ENCODE measurements at regions not wholly inside any gene's neighbourhood (a gene's known extent, or its start where the extent isn't known, plus 50 kb on each side); places are given as distances from the start of the nearest gene placed in this dataset.

GRCh38 chr2:35292199-35292598 lies 1063.4 kb upstream of the CRIM1 start:
- TF ChIP-seq CTCF (IDR thresholded peaks at IDR 0.05; ENCODE audit: low read depth, low read length, missing control alignments) = no peak
- in situ Hi-C loops (cut with HindIII; ENCODE audit: low pct_ligation_motif_present, low sequenced_read_pairs) = no loop called here
- Histone ChIP-seq H3K36me3 (replicated peaks) (no peaks in the 10 kb centered on the region), H3K27me3 (replicated peaks) (no peaks in the 10 kb centered on the region), H3K27ac (no peak overlapping the region), H3K4me3 (ENCODE audit: low read depth, low read length) (no peak overlapping the region)
- DNase-seq = no peak

GRCh38 chr2:35281702-35282101 lies 1073.9 kb upstream of the CRIM1 start:
- no peaks in the 10 kb centered on the region for H3K27me3 ChIP-seq (replicated peaks)
- no peak for DNase-seq
- no peak overlapping the region for H3K4me3 ChIP-seq (ENCODE audit: low read depth, low read length)
- no peak overlapping the region for H3K27ac ChIP-seq
- H3K36me3 ChIP-seq (replicated peaks) = no peaks in the 10 kb centered on the region
- in situ Hi-C loops (cut with HindIII; ENCODE audit: low pct_ligation_motif_present, low sequenced_read_pairs) = no loop called here
- TF ChIP-seq CTCF (IDR thresholded peaks at IDR 0.05; ENCODE audit: low read depth, low read length, missing control alignments) = no peak

GRCh38 chr2:35255826-35256225 lies 1099.8 kb upstream of the CRIM1 start:
- Histone ChIP-seq H3K4me3 (ENCODE audit: low read depth, low read length) (no peak overlapping the region), H3K27ac (no peak overlapping the region), H3K27me3 (replicated peaks) (no peaks in the 10 kb centered on the region), H3K36me3 (replicated peaks) (no peaks in the 10 kb centered on the region)
- in situ Hi-C loops (cut with HindIII; ENCODE audit: low pct_ligation_motif_present, low sequenced_read_pairs) = no loop called here
- no peak for DNase-seq
- TF ChIP-seq CTCF (IDR thresholded peaks at IDR 0.05; ENCODE audit: low read depth, low read length, missing control alignments) = no peak

GRCh38 chr2:35251156-35251555 lies 1104.4 kb upstream of the CRIM1 start:
- in situ Hi-C loops (cut with HindIII; ENCODE audit: low pct_ligation_motif_present, low sequenced_read_pairs) = no loop called here
- Histone ChIP-seq H3K36me3 (replicated peaks) (no peaks in the 10 kb centered on the region), H3K27ac (no peak overlapping the region), H3K4me3 (ENCODE audit: low read depth, low read length) (no peak overlapping the region), H3K27me3 (replicated peaks) (no peaks in the 10 kb centered on the region)
- no peak for DNase-seq
- no peak for TF ChIP-seq CTCF (IDR thresholded peaks at IDR 0.05; ENCODE audit: low read depth, low read length, missing control alignments)

GRCh38 chr2:35246702-35247101 lies 1108.9 kb upstream of the CRIM1 start:
- TF ChIP-seq CTCF (IDR thresholded peaks at IDR 0.05; ENCODE audit: low read depth, low read length, missing control alignments) = no peak
- H3K27ac ChIP-seq = no peak overlapping the region
- no peaks in the 10 kb centered on the region for H3K36me3 ChIP-seq (replicated peaks)
- DNase-seq = no peak
- no peak overlapping the region for H3K4me3 ChIP-seq (ENCODE audit: low read depth, low read length)
- in situ Hi-C loops (cut with HindIII; ENCODE audit: low pct_ligation_motif_present, low sequenced_read_pairs) = no loop called here
- no peaks in the 10 kb centered on the region for H3K27me3 ChIP-seq (replicated peaks)

- Histone ChIP-seq H3K27me3 (replicated peaks) (no peaks in the 10 kb centered on the region), H3K36me3 (replicated peaks) (no peaks in the 10 kb centered on the region), H3K4me3 (ENCODE audit: low read depth, low read length) (no peak overlapping the region), H3K27ac (no peak overlapping the region)
- no peak for DNase-seq
- in situ Hi-C loops (cut with HindIII; ENCODE audit: low pct_ligation_motif_present, low sequenced_read_pairs) = no loop called here
- no peak for TF ChIP-seq CTCF (IDR thresholded peaks at IDR 0.05; ENCODE audit: low read depth, low read length, missing control alignments)
Measured at GRCh38 chr2:35228584-35228983, 1127.0 kb upstream of the CRIM1 start.

Data from brain microvascular endothelial cell (primary cell).